BLaER1 (cell line): ENCODE measurements at regions not wholly inside any gene's neighbourhood (a gene's known extent, or its start where the extent isn't known, plus 50 kb on each side); places are given as distances from the start of the nearest gene placed in this dataset.
"Not testable (repeated sequence)": the region's sequence is repeated elsewhere in the genome, so short reads cannot be mapped to it uniquely, and the experiment has no call there.

Experiments used
- H3K27ac ChIP-seq: shearing (Covaris generic); formaldehyde crosslinking; 2 replicates; pipeline ENCODE4 v1.8.1; 2022
- H3K27me3 ChIP-seq: shearing (Covaris generic); formaldehyde crosslinking; 2 replicates; pipeline ENCODE4 v1.8.1; 2022
- H3K36me3 ChIP-seq: shearing (Covaris generic); formaldehyde crosslinking; 2 replicates; pipeline ENCODE4 v1.8.1; 2022
- H3K4me1 ChIP-seq: shearing (Covaris generic); formaldehyde crosslinking; 2 replicates; pipeline ENCODE4 v1.8.1; 2022
- H3K4me2 ChIP-seq: shearing (Covaris generic); formaldehyde crosslinking; 2 replicates; pipeline ENCODE4 v1.8.1; 2022
- H3K4me3 ChIP-seq: shearing (Covaris generic); formaldehyde crosslinking; 2 replicates; pipeline ENCODE4 v1.8.1; 2022
- H3K9ac ChIP-seq: shearing (Covaris generic); formaldehyde crosslinking; 2 replicates; pipeline ENCODE4 v1.8.1; 2022
- H3K9me3 ChIP-seq: shearing (Covaris generic); formaldehyde crosslinking; 2 replicates; pipeline ENCODE4 v1.8.1; 2022
- H4K20me1 ChIP-seq: shearing (Covaris generic); formaldehyde crosslinking; 2 replicates; pipeline ENCODE4 v1.8.1; 2022
- Cebpa-rat ChIP-seq: shearing (Covaris generic); IDR thresholded peaks from 2 replicates; pipeline ENCODE4 v1.8.1; 2022

GRCh38 chr4:112708772-112709171, 71.8 kb downstream of the LARP7 start:
- TF ChIP-seq Cebpa-rat = no peak
- Histone ChIP-seq H3K36me3 (no peaks in the 10 kb centered on the region), H3K4me3 (no peak overlapping the region), H3K9ac (no peak overlapping the region), H3K27ac (no peak overlapping the region), H3K9me3 (no peaks in the 10 kb centered on the region), H3K27me3 (peaks cover 46% of the 10 kb centered on the region), H3K4me1 (no peaks in the 10 kb centered on the region; the same call in 1 of the 2 replicates), H3K4me2 (no peak overlapping the region), H4K20me1 (peaks cover 11% of the 10 kb centered on the region; the same call in 1 of the 2 replicates)

DNA sequence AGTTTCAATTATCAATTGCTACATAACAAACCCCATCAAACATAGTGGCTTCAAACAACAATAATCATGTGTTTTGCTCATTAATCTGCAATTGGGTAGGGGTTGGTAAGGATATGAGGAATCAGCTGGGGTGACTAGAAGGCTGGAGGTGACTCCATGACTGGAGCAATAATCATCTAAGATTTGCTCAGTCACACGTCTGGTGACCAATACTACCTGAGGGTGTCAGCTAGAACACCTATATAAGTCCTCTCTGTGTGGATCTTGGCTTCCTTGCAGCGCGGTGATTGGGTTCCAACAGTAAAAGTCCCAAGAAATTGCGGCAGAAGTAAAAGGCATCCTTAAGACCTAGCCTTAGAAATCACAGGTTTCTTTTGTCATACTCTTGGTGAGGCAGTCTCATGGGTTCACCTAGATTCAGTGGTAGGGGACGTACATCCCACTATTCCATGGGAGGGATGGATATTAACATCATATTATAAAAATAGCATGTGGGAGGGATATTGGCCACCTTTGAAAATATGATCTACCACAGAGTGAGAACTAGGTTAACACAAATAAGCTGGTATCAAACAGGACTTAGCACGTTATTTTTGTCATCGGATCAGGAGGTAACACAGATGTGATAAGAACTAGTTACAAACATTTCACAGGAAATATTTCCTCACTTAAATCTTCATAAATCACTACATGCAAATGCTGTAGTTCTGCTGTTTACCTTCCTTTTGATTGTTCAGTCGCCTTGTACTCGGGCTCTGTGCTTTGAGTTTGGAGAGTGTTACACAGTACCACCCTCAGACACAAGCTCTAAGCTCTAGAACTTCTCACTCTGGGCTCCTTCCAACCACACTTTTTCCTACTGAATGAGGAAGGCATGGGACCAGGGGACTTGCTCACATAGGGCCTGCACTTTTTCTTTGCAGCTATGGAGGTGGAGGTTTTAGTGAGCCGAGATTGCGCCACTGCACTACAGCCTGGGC, 78.3 kb downstream of the LARP7 start:
- H3K36me3 ChIP-seq = no peaks in the 10 kb centered on the region
- H3K4me3 ChIP-seq = no peak overlapping the region
- TF ChIP-seq Cebpa-rat = no peak

GRCh38 chr4:112717856-112718255, 80.9 kb downstream of the LARP7 start:
- Histone ChIP-seq H3K9ac (no peak overlapping the region), H3K4me3 (no peak overlapping the region), H3K4me2 (no peak overlapping the region), H3K36me3 (no peaks in the 10 kb centered on the region), H3K9me3 (no peaks in the 10 kb centered on the region), H3K4me1 (0 out of 2 replicates have a peak, but pooled peaks cover 3% of the 10 kb centered on the region), H3K27ac (no peak overlapping the region), H3K27me3 (no peaks in the 10 kb centered on the region), H4K20me1 (no peaks in the 10 kb centered on the region)
- no peak for TF ChIP-seq Cebpa-rat

More for the DNA sequence above, 78.3 kb downstream of the LARP7 start:
- Histone ChIP-seq H3K9ac (no peak overlapping the region), H3K4me1 (0 out of 2 replicates have a peak, but pooled peaks cover 3% of the 10 kb centered on the region), H3K4me2 (no peak overlapping the region), H3K27me3 (no peaks in the 10 kb centered on the region), H3K27ac (no peak overlapping the region), H3K9me3 (no peaks in the 10 kb centered on the region), H4K20me1 (no peaks in the 10 kb centered on the region)

- Histone ChIP-seq H3K27me3 (no peaks in the 10 kb centered on the region), H4K20me1 (no peaks in the 10 kb centered on the region), H3K4me2 (no peak overlapping the region), H3K4me1 (0 out of 2 replicates have a peak, but pooled peaks cover 3% of the 10 kb centered on the region), H3K27ac (no peak overlapping the region), H3K4me3 (no peak overlapping the region), H3K9ac (no peak overlapping the region), H3K9me3 (no peaks in the 10 kb centered on the region), H3K36me3 (no peaks in the 10 kb centered on the region)
- no peak for TF ChIP-seq Cebpa-rat
These were observed 84.7 kb downstream of the LARP7 start for GRCh38 chr4:112721627-112722026.

DNA sequence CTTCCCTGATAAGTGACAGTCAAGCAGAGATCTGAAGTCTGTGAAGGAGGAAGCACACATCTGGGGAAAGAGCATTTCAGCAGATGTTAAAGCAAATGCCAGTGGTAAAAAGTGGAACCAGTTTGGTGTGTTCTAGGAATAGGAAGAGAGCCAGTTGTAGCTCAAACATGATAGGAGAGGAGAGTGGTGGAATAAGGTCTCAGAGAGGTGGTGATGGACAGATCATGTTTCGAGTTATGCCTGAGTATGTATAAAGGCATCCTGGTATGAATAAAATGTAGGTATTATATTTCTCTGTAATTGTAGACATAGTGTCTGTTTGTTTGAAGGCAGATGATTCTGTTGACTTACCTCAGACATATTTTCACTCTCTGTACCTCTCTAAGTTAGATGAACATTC, 89.1 kb downstream of the LARP7 start:
- TF ChIP-seq Cebpa-rat = no peak
- H3K4me2 ChIP-seq = no peak overlapping the region
- no peak overlapping the region for H3K4me3 ChIP-seq
- no peaks in the 10 kb centered on the region for H4K20me1 ChIP-seq
- no peaks in the 10 kb centered on the region for H3K27me3 ChIP-seq
- H3K9me3 ChIP-seq = no peaks in the 10 kb centered on the region
- H3K9ac ChIP-seq = no peak overlapping the region
- no peaks in the 10 kb centered on the region for H3K4me1 ChIP-seq
- H3K36me3 ChIP-seq = no peaks in the 10 kb centered on the region
- H3K27ac ChIP-seq = no peak overlapping the region

DNA sequence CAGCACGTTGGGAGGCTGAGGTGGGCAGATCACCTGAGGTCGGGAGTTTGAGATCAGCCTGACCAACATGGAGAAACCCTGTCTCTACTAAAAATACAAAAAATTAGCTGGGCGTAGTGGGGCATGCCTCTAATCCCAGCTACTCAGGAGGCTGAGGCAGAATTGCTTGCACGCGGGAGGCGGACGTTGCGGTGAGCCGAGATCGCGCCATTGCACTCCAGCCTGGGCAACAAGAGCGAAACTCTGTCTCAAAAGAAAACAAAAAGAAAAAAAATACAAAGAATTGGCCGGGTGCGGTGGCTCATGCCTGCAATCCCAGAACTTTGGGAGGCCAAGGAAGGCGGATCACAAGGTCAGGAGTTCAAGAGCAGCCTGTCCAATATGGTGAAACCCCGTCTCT, 90.8 kb downstream of the LARP7 start:
- not testable (repeated sequence) for H3K4me1 ChIP-seq, H3K4me3 ChIP-seq, H3K9me3 ChIP-seq, H3K9ac ChIP-seq, H3K27ac ChIP-seq, H3K36me3 ChIP-seq, H3K4me2 ChIP-seq, H3K27me3 ChIP-seq, H4K20me1 ChIP-seq

DNA sequence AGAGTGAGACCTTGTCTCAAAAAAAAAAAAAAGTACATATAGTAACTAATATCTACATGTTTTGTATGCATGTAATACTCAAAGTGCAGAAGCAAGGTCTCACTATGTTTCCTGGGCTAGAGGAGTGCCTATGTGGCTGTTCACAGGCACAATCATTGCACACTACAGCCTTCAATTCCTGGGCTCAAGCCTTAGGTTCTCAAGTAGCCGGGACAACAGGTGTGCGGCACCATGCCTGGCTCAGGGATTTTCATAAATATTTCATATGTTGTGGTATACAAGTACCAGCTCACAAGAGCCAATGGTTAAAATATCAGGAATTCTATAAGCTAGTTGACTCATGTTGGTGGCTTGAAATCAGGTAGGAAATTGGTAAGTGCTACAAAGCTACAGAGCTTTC, 94.8 kb downstream of the LARP7 start:
- no peaks in the 10 kb centered on the region for H3K4me1 ChIP-seq
- H3K27ac ChIP-seq = no peak overlapping the region
- no peak overlapping the region for H3K9ac ChIP-seq
- no peak for TF ChIP-seq Cebpa-rat
- no peak overlapping the region for H3K4me2 ChIP-seq
- no peaks in the 10 kb centered on the region for H3K27me3 ChIP-seq
- H4K20me1 ChIP-seq = no peaks in the 10 kb centered on the region
- H3K4me3 ChIP-seq = no peak overlapping the region
- no peaks in the 10 kb centered on the region for H3K36me3 ChIP-seq
- no peaks in the 10 kb centered on the region for H3K9me3 ChIP-seq

DNA sequence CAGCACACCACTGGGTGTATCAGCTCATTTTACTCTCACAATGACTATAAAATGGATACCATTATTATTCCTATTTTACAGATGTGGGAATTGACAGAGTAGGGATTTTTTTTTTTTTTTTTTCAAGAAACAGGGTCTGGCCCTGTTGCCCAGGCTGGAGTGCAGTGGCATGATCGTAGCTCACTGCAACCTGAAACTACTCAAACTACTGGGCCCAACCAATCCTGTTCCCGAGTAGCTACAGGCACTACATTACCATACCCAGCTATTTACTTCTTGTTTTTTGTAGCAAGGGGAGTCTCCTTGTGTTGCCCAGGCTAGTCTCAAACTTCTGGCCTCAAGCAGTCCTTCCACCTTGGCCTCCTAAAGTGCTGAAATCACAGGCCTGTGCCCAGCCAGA, 95.2 kb downstream of the LARP7 start:
- Histone ChIP-seq H3K4me2 (no peak overlapping the region), H3K27me3 (no peaks in the 10 kb centered on the region), H3K9me3 (no peaks in the 10 kb centered on the region), H4K20me1 (no peaks in the 10 kb centered on the region), H3K36me3 (no peaks in the 10 kb centered on the region), H3K27ac (no peak overlapping the region), H3K9ac (no peak overlapping the region), H3K4me1 (no peaks in the 10 kb centered on the region), H3K4me3 (no peak overlapping the region)
- no peak for TF ChIP-seq Cebpa-rat

DNA sequence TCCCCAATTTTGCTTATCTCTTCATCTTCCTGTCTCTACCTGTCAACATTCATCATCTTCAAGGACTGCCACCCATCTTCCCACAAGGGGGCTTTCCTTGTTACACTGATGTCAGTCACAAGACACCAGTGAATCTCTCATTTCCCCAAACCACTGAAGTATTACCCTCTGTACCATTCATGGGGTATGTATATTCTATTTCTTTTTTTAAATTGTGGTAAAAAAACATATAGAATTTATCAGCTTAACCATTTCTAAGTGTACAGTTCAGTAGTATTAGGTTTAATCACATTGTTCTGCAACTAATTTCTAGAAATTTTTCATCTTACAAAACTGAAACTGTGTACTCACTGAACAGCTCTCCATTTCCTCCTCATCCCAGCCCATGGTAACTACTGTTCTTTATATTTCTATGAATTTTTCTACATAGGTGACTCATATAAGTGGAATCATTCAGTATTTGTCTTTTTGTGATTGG, 98.6 kb downstream of the LARP7 start:
- TF ChIP-seq Cebpa-rat = no peak
- H3K4me3 ChIP-seq = no peak overlapping the region
- no peak overlapping the region for H3K27ac ChIP-seq
- no peak overlapping the region for H3K4me2 ChIP-seq
- no peaks in the 10 kb centered on the region for H3K4me1 ChIP-seq
- no peaks in the 10 kb centered on the region for H3K9me3 ChIP-seq
- no peaks in the 10 kb centered on the region for H4K20me1 ChIP-seq
- H3K27me3 ChIP-seq = no peaks in the 10 kb centered on the region
- H3K9ac ChIP-seq = no peak overlapping the region
- no peaks in the 10 kb centered on the region for H3K36me3 ChIP-seq

DNA sequence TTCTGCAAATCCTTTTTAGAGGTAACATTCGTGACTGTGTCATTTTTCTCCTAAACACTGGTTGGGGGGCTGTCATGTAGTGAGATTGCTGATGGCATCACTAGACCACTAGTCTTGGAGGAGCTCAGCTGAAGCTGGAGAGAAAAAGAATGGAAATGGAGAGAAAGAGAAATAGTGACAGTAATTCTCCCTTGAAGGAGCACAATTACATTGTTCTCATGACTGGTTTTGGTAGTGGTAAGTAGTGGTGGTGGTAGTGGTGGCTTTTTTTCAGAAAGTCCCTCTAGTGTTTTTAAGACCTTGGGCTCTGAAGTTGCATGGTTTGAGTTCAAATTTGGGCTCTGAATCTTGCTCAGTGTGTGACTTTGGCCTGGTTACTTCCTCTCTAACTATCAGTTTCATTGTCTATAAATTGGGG, 99.8 kb downstream of the LARP7 start:
- H3K27ac ChIP-seq = no peak overlapping the region
- H3K36me3 ChIP-seq = no peaks in the 10 kb centered on the region
- H3K9ac ChIP-seq = no peak overlapping the region
- H3K27me3 ChIP-seq = no peaks in the 10 kb centered on the region
- no peak overlapping the region for H3K4me3 ChIP-seq
- no peaks in the 10 kb centered on the region for H3K9me3 ChIP-seq
- H4K20me1 ChIP-seq = no peaks in the 10 kb centered on the region
- no peak overlapping the region for H3K4me2 ChIP-seq
- TF ChIP-seq Cebpa-rat = no peak
- H3K4me1 ChIP-seq = no peaks in the 10 kb centered on the region
